HFF-Myc (cell line): ENCODE measurements at regions not wholly inside any gene's neighbourhood (a gene's known extent, or its start where the extent isn't known, plus 50 kb on each side); places are given as distances from the start of the nearest gene placed in this dataset.

Experiments
- DNase-seq: peaks from one replicate; pipeline ENCODE4 v3.0.0-alpha.2; 2011; ENCODE audit warnings: low read depth; ENCODE audit errors: extremely low read depth
- H3K4me3 ChIP-seq: replicated peaks from 2 replicates; pipeline ENCODE4 v1.5.1; 2011; ENCODE audit warnings: low read depth, mild to moderate bottlenecking, control low read depth, low read length
- TF ChIP-seq, protein P1 (sequence below): IDR thresholded peaks from 2 replicates; pipeline ENCODE4 v1.5.1; 2012; ENCODE audit warnings: mild to moderate bottlenecking, low read depth, low read length, control low read depth; ENCODE audit errors: missing control alignments

DNA sequence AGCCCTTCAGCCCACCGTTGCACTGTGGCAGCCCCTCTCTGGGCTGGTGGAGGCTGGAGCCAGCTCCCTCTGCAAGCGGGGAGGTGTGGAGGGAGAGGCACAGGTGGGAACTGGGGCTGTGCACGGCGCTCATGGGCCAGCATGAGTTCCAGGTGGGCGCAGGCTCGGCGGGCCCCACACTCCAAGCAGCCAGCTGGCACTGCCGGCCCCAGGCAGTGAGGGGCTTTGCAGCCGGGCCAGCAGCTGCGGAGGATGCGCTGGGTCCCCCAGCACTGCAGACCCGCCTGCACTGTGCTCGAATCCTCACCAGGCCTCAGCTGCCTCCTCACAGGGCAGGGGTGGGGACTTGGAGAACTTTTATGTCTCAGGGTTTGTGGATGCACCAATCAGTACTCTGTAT, 1354.8 kb upstream of the IGFBP7 start:
- TF ChIP-seq, protein P1, sequence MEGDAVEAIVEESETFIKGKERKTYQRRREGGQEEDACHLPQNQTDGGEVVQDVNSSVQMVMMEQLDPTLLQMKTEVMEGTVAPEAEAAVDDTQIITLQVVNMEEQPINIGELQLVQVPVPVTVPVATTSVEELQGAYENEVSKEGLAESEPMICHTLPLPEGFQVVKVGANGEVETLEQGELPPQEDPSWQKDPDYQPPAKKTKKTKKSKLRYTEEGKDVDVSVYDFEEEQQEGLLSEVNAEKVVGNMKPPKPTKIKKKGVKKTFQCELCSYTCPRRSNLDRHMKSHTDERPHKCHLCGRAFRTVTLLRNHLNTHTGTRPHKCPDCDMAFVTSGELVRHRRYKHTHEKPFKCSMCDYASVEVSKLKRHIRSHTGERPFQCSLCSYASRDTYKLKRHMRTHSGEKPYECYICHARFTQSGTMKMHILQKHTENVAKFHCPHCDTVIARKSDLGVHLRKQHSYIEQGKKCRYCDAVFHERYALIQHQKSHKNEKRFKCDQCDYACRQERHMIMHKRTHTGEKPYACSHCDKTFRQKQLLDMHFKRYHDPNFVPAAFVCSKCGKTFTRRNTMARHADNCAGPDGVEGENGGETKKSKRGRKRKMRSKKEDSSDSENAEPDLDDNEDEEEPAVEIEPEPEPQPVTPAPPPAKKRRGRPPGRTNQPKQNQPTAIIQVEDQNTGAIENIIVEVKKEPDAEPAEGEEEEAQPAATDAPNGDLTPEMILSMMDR: no peak
- DNase-seq: no peak
- H3K4me3 ChIP-seq: no peak overlapping the region

DNA sequence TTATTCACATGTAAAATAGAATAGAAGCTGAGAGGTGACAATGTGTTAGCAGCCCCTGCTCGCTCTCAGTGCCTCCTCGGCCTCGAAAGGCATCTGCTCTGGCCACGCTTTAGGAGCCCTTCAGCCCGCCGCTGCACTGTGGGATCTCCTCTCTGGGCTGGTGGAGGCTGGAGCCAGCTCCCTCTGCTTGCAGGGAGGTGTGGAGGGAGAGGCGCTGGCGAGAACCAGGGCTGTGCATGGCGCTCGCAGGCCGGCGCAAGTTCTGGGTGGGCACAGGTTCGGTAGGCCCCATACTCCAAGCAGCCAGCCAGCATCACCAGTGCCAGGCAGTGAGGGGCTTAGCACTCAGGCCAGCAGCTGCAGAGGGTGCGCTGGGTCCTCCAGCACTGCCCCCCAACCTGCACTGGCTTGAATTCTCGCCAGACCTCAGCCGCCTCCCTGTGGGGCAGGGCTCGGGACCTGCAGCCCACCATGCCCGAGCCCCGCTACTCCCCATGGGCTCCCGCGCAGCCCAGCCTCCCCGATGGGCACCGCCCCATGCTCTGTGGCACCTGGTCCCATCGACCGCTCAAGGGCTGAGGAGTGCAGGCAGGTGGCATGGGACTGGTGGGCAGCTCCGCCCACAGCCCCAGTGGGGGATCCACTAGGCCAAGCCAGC, 1346.7 kb upstream of the IGFBP7 start:
- DNase-seq: no peak
- H3K4me3 ChIP-seq: no peak overlapping the region
- TF ChIP-seq, protein P1: no peak

DNA sequence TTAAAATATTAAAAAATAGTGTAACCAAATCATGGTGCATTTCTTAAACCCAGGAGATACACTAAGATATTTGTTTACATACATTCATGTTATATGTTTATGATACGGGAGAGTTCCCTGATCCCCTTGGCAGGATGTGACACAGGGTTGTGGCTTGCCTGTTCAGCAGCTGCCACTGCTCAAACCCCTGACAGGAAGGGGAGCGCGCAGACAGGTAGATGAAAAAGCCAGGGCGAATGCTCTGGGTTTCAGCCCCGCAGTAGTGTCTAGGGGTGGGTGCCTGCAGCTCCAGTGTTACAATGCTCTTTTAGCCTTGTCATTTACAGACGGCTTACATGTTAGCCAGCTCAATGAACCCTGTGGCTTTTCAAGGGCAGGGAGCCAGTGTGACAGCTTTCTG, 1343.8 kb upstream of the IGFBP7 start:
- no peak for DNase-seq
- TF ChIP-seq, protein P1: no peak
- H3K4me3 ChIP-seq: no peak overlapping the region

DNA sequence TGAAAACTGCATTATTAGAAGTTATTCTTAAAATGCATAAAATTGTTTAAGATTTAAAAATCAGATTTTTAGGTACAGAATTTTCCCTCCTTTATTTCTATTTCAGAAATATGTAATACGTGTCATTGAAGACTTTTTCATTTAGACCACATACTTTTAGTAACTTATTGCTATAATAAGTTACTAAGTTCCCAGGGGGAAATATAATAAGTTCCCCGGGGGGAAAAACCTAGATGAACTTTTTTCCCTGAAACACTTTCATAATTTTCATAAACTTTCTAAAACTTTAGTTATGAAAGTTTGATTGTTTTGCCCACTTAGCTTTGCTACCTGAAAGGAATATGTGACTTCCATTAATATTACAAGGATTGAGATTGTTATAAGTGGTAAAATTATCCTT, 1341.5 kb upstream of the IGFBP7 start:
- DNase-seq: no peak
- H3K4me3 ChIP-seq: no peak overlapping the region
- TF ChIP-seq, protein P1: no peak

DNA sequence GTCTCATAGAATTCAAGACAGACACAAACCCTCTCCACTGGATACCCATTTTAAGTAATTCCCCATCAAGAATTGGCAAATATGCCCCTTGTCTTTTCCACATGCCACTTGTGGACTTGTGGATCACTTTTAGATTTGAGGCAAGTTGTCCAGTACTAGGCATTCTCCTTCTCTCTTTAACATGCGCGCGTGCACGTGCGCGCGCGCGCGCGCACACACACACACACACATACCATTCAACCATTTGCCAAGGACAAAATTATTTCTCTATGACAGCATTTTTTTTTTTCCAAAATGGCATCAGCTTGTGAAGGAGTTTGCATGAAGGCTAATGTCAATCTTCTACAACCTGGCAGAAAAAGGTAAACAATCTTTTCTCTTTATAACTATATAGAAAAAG, 1325.7 kb upstream of the IGFBP7 start:
- DNase-seq: no peak
- no peak overlapping the region for H3K4me3 ChIP-seq
- TF ChIP-seq, protein P1: no peak

DNA sequence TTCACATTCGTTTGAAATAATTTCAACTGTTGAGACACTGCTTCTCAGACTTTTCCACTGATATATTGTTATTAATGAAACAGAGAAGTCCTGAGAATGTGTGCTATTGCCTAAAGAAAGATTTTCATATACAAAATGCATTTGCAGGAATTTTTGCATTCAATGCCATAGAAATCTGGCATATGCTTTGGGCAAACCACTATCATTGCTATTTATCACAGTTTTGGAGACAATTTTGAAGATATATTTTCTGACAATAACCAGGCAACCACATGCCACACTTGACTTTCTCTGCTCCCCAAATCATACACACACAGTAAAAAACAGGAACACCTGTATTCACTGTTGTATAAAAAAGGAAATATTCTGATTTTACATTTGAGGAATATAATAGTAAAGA, 1303.7 kb upstream of the IGFBP7 start:
- DNase-seq: no peak
- no peak overlapping the region for H3K4me3 ChIP-seq
- TF ChIP-seq, protein P1: no peak

DNA sequence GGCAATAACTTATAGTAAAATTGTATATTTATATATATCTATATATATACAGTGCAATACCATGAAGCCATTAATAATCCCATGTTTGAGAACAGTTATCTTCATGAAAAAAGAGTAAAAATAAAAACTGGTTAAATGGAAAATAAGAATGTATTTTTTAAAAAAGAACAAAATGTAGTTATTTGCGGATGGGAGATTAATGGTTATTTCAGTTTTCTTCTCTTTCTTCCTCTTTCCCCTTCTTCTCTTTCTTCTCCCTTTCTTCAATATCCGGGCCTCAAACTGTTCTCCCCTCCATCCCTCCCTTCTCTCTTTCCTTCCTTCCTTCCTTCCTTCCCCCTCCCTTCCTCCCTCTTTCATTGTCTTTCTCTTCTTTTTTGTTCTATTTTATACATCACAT, 1301.7 kb upstream of the IGFBP7 start:
- TF ChIP-seq, protein P1: no peak
- no peak for DNase-seq

More for the DNA sequence above, 1301.7 kb upstream of the IGFBP7 start:
- H3K4me3 ChIP-seq: no peak overlapping the region
